Stimulated activated CD8-positive, alpha-beta memory T cell treated with anti-CD3 and anti-CD28 coated beads, Interleukin-12 subunit alpha, Interleukin-12 subunit beta, amount 100 ng/mL, for 1 hour (primary cell): ENCODE measurements at regions not wholly inside any gene's neighbourhood (a gene's known extent, or its start where the extent isn't known, plus 50 kb on each side); places are given as distances from the start of the nearest gene placed in this dataset.

ENCODE experiments used
- DNase-seq: peaks from one replicate; pipeline ENCODE4 v3.0.0-alpha.2; 2020; ENCODE audit warnings: low read depth

DNA sequence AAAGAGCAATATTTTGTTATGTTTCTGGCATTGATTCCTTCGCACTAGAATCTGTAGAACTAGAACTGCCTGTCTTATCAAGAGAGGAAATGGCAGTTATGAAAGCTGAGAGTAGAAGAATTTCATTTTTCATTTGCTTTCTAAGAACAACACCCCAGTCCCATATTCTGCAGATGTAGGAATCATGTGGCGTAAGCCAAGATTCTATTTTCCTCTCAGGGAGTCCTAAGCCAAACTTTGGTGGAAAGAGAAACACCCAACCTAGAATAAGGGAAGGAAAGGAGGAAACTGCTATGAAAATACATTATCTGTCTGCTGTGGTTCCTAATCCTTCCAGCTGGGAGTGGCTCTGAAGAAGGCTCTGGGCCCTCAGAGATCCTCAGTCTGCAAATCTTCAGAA lies 1176.9 kb upstream of the C9orf72 start:
- DNase-seq = no peak

- no peak for DNase-seq
These were observed 1185.1 kb upstream of the C9orf72 start for GRCh38 chr9:28758341-28758740.

- no peak for DNase-seq
These were observed 1185.7 kb upstream of the C9orf72 start for GRCh38 chr9:28758971-28759370.

DNA sequence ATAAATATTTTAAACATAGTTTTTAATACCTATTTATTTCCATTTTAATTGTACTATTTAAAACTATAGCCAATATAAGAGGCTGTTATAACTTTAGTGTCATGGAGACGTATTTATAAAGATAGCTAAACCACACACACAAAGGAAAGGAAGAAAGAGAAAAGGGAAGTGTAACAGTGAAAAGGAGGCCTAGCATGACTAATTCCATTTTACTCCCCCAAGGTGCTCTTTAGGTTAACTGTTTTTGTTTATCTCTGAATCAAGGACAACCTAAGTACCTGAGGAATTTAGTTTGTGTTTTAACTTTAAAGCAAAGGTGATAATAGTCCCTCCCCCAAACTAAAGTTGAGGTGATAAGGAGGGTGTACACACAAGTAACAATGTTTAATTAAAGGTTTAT lies 1188.9 kb upstream of the C9orf72 start:
- no peak for DNase-seq

DNA sequence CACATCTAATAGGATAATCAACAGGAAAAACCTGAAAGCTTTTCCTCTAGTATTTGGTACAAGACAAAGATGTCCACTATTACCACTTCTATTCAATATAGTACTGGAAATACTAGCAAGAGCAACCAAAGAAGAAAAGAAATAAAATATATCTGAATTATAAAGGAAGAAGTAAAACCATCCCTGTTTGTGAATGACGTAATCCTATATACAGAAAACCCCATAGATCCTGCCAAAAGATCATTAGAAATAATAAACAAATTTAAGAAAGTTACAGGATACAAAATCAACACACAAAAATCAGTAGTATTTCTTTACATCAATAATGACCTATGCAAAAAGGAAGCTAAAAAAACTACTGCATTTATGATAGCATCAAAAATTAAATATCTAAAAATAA lies 1191.3 kb upstream of the C9orf72 start:
- DNase-seq = no peak

- no peak for DNase-seq
These were observed 1196.9 kb upstream of the C9orf72 start for GRCh38 chr9:28770226-28770625.

GRCh38 chr9:28770827-28771226 lies 1197.5 kb upstream of the C9orf72 start:
- no peak for DNase-seq

DNA sequence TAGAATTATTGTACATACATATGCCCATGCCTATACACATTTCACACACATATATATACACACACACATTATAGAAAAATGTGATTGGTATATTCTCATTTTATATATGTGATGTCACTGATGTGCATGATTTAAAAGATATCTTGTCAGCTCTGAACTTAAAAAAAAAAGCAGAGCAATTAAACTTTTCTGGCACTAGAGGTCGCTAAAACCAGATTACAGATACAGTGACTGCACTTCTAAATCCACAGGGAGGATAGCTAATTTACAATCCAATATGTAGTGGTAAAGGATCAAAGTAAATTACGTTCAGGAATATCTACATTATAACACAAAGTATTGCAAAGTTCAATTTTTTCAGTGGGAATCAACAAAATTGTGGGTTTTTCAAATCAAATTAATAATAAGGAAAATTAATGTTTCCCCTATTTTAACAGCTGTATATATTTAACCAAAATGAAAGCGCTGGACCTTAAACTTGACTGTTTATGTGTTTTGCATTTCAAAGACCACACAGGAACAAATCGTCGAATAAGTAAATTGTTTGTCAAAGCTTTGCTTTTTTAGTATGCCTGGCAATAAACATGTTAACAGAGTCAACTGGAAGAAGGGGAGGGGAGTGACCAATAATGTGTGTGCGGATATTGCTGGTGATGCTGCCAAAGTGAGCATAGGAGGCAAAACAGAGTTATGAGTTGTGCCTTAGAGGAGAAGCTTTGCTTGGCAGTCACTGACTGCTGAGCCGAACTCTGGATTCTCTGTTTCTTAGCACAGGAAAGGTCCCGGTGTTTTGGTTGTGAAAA lies 1201.4 kb upstream of the C9orf72 start:
- no peak for DNase-seq

DNA sequence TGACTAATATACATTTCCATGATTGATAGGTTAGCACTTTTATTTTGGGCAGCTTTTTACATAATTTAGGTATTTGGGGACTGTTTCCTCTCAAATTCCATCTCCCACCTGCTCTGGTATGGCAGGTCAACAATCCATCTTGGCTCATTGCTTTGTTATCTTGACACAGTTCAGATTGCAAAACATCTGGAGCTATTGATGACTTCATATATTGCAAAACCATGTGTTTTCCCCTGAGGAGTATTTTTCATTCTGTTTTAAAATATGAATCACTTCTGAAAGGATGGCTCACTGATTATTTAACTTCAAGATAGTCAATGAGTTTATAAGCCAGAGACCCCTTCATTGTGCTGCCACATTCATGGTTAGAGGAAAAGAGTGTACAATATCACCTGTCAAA lies 1206.0 kb upstream of the C9orf72 start:
- DNase-seq = no peak

DNA sequence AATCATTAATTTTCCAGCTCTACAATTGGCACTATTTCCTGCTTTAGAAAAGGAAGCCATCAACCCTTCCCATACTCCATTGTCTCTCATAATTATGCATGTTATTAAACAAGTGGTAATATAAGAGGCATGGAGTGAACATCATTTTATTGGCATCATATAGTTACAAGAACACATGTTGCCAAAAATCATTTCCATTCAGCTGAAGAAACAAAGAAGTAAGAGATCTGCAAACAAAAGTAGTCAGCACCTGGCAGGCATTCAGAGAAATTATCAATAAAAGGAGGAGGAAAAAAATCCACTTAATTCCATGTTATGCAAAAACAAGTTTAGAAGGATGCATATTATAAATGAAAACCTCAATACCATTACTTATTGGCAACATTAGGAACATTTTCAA lies 1208.2 kb upstream of the C9orf72 start:
- DNase-seq = no peak

DNA sequence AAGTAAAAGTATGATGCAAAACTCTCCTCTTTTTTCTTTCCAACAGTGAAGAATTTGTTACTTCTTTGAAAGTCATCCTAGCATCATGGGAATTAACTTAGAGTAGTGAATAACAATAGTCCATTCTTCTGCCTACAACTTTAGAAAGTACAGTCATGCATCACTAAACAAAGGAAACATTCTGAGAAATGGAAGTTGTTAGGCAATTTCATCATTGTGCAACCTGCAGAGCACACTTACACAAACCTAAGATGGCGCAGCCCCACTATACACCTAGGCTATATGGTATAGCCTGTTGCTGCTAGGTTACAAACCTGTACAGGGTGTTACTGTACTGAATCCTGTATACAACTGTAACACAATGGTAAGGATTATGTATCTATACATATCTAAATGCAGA lies 1209.3 kb upstream of the C9orf72 start:
- no peak for DNase-seq

DNA sequence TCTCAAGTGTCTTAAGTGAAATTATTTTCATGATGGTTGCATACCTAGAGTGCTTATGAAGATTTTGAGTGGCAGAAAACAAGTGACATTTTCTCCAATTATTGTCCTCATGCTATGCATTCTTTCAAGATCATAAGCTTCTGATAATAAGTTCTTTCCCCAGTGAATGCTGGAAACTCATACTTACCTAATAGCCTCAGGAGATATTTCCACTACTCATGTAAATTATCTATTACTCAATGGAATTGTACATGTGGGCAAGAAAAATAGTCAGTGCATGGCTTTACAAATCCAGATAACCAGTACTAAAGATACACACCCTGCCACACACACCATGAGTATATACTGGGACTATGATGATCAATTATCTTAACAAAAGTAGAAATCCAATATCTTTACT lies 1219.4 kb upstream of the C9orf72 start:
- DNase-seq = no peak

GRCh38 chr9:28799876-28800275 lies 1226.6 kb upstream of the C9orf72 start:
- DNase-seq = no peak

DNA sequence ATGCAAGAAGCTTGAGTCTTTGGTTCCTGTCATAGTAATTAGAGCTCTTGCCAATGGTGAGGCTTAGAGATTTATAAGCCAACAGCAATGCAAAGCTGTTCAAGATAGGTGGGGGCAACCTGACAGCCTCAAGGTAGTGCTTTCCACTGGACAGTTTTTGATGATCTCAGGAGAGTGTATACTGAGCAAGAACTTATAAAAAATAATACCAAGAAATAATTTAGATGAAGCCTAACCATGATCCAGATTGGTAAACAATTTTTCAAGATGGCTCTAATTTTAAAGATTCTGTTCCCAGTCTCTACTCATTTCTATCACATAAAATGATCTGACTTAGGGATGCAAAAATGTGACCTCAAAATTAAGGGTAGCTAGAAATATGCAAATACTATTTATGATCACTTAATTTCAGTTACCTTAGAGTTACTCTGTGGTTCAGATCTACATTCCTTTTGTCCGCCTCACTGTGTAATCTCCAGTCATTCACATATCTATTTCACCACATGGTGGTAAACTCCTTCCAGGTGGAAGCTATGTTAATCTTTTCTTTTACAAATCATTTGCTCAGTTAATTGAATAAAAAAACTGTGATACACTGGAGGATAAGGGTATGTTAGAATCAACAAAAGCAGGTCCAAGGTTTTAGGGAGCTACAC lies 1228.0 kb upstream of the C9orf72 start:
- no peak for DNase-seq

DNA sequence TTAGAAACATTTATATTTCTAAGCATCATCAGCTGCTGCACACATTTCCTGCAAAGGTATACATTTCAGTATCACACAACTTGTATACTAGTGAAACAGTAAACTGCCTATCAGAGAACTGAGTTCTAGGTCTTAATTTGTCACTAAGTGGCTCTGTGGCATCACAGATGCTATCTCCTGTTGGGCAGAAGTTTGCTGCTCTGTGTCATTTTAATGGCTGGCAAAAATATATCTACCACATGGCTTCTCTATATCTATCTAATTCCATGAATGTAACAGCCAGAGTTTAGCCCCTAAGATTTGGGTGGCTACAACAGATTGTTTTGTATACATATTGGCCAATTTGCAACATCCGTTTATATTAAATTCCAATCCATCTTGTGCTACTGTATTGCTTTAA lies 1231.9 kb upstream of the C9orf72 start:
- DNase-seq = no peak

- DNase-seq = no peak
These were observed 1234.8 kb upstream of the C9orf72 start for GRCh38 chr9:28808042-28808441.

- no peak for DNase-seq
These were observed 1237.3 kb upstream of the C9orf72 start for GRCh38 chr9:28810388-28811075.

GRCh38 chr9:28820741-28821140 lies 1247.5 kb upstream of the C9orf72 start:
- DNase-seq = no peak

GRCh38 chr9:28821240-28821639 lies 1248.0 kb upstream of the C9orf72 start:
- no peak for DNase-seq

DNA sequence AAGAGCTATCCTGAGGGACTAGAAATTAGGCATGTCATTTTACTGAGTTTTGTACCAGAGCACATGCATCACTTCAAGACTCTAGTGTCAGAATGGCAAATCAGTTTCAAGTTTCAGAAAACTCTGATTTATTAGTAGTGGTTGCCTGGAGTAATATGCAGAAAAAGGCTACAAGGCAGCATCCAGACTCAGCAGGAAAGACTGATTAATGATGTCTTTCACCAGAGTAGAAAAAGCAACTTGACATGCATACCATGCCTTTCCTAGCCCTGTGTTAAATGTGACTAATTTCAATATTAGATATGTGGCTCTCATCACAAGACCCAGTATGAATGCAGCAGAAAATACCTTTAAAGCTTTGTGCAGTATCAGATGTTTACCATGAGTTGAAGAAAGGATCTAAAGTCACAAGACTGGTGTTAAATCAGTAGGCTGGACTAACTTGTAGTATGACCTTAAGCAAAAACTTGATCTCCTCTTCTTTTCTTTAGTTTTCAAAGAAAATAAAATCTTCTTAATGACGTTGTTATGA lies 1251.2 kb upstream of the C9orf72 start:
- no peak for DNase-seq

GRCh38 chr9:28832168-28832770 lies 1259.0 kb upstream of the C9orf72 start:
- DNase-seq = no peak

- no peak for DNase-seq
These were observed 1260.9 kb upstream of the C9orf72 start for GRCh38 chr9:28834156-28834555.
